Ecto neural progenitor cell (in vitro differentiated cells): ENCODE measurements at regions not wholly inside any gene's neighbourhood (a gene's known extent, or its start where the extent isn't known, plus 50 kb on each side); places are given as distances from the start of the nearest gene placed in this dataset.

Source experiments
- DNase-seq: peaks from one replicate; pipeline ENCODE4 v3.0.0-alpha.2; 2018; ENCODE audit warnings: low spot score

DNA sequence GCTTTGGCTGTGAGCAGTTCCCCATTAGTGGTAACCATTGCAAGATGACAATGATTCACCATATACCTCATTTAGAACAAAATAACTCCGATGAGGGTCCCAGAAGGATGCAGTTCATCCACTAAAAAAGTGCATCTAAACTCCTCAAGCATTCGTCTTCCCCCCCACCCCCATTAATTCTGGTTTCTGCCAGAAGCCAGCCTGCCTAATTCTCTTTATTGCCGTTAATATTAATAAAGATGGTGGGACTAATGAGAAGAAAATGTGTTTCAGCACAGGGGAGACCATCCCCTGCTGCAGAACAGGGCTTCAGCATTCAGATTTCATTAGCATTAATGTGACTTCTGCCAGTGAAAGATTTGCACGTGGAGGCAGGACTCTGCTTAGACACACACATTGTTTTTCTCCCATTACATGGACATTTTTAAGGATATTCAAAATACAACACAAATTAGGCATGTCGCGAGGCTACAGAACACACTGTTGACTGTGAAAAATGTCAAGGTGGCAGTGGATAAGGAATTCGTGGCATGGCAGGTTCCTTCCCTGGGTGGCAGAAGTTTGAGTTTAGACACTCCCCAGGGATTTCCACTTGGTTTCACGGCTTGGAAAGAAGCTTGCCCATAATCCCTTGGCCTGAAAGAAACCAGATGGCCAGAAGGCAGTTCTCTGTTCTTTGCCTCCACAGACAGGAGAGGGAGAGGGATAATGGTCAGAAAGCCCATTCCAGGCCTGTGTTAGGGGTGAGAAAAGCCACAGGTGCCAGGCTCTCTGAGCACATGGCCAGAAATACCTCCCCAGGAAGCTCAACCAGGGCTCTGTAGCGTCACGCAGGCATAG lies 236.5 kb downstream of the FOXO1 start:
- DNase-seq: no peak

DNA sequence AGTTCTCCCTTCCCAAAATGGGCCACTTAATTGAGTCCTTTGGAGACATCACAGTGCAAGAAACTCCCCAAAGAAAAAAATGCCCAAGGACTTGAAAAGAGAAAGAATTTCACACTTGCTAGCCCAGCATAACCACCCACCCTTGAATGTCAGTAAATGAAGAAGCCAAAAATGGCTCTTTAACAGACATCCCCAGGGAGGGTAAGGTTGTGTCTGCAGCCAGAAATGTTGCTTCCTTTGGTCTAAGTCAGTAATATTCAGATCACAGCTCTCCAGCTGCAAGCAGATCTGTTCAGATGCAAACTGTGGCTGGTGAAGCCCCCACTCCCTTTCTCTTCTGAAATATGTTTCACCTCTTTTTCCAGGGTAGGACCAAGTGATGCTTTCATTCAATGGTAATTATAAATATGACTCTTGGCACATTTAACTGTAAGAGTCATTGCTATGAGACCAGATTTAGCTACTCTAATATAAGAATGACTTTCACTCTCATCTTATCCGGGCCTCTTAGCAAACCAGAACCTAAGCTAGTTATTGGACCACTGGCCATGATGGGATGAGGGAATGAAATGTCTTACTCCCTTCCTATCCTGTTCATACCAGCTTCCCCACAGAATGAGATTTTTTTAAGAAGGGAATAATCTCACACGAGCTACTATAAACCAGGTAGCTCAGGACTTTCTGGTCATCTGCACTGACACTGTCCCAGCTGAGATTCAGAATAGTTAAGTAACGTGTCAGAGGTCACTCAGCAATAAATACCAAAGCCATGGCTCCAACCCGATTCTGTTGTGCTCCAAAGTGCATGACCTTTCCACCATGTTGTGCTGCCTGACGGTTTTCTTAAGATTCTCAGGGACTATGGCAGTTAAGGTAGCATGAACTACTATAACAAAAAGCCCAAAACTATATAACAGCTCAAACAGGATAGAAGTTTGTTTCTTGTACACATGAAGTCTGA lies 234.1 kb downstream of the FOXO1 start:
- DNase-seq: no peak

DNA sequence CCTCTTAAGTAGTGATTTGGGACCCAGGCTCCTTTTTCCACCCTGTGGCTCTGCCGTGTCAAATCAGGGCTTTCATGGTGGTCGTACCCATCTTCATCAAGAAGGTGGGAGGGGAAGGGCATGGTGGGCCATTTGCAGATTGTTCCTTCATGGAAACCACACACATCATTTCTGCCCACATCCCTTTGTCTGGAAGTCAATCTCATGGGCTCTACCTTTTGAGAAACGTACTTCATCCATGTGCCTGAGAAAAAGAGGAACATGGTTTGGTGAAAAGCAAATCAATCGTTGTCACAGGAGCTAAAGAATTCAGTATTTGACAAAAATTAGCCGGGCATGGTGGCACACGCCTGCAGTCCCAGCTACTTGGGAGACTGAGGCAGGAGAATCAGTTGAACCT lies 233.4 kb downstream of the FOXO1 start:
- DNase-seq: no peak

DNA sequence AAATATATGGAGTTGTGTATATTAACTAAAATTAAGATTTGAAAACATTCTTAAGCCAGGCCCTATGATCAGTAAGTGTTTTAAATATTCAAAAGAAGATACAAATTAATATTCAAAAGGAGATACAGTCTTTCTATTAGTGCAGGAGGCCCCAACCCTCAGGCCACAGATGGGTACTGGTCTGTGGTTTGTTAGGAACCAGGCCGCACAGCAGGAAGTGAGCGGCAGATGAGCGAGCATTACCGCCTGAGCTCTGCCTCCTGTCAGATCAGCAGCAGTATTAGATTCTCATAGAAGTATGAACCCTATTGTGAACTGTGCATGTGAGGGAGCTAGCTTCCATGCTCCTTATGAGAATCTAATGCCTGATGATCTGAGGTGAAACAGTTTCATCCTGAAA lies 232.9 kb downstream of the FOXO1 start:
- no peak for DNase-seq

DNA sequence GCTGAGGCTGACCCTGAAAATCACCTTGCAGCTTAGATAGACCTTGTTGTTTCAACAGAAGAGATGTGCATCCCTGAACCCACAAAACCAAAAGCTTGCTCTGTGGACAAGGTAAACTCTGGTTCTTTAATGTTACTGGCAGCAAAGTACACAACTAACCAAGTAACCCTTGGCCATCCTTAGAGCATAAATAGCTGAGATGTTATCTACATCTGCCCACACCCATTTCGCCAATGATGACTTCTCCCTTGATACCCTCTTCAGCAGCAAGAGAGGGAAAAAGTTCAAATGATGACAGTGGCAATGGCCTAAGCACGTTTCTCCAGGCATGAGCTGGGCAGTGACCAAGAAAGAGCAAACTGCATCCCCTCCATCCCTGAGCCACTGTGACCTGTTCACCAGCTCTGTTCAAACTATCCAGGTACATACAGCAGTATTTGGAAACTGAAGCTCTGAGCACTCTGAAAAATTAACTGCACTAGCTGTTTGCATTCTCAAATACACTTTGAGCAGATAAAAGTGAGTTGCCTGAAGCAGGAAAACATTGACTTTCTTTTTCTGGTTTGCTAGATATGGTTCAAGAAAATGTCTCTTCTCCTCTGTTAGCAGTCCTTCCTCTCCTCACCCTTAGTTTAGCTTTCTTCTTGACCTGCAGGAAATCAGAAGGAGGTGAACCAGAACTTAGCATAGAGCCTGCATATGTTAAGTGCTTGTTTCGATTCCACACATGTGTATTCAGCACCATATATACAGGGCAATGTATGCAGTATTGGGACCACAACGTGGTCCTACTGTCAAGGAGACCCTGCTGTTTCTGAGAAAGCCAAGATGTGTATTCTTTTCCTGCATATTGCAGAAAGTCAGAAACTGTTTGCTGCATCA lies 231.7 kb downstream of the FOXO1 start:
- no peak for DNase-seq

DNA sequence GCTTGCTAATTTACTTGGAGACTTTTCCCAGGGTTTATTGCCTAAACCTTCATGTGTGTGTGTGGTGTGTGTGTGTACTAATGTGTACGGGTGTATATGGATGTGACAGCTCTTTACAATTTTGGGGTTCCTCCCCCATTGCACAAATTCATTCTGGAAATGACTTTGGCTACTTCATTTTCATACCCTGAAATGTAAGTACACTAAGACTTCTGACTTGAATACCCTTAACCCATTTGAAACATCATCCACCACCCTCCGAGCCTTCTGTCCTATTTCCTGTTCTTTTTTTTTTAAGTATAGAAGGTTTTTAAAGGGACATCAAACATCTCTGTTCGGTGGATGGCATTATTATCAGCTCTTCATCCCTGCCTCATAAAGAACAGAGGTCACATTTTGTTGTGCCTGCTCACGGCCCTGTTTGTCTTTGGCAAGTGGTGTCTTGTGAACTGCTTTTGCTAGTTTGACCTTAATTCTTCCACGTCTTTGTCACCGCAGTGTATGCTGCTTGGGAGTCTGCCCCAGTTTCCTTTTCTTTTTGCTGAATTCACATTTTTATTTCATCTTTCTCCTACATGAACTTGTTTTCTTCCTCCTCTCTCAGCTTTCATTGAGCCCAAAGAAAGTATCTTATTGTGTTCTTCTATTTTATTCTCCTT lies 228.3 kb downstream of the FOXO1 start:
- no peak for DNase-seq

DNA sequence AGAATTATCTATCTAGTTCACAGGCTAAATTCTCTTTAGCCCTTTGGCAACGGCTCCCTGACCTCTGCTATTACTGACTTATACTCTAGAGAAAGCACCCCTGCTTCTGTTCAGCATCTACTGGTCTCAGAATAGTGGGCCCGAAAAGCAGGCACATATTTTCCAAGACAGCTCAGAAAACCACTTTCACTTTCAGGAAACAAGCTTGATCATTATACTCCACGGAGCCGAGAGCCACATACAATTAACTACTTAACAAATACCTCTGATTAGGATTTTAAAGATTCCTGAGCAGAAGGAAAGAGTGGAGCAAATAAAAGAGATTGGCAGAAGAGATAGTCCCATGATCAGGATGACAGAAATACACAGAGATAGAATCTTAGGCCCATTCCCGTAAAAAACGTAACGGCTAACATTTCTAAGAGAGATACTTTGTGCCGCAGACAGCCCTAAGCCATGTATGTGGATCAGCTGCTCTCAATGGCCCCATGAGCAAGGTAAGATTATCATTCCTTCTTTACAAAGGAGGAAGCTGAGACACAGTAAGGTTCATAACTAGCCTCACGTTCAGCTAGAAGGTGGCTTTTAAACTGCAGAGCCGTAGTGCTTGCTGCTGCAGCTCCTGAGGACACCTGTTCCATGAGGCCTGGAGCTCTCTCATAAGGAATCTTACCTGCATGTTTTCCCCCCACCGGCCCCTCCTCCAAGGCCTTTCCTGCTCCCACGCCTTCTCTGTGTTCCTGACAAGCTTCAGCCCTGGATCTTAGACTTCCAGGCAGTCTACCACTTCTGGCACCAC lies 227.2 kb downstream of the FOXO1 start:
- no peak for DNase-seq

DNA sequence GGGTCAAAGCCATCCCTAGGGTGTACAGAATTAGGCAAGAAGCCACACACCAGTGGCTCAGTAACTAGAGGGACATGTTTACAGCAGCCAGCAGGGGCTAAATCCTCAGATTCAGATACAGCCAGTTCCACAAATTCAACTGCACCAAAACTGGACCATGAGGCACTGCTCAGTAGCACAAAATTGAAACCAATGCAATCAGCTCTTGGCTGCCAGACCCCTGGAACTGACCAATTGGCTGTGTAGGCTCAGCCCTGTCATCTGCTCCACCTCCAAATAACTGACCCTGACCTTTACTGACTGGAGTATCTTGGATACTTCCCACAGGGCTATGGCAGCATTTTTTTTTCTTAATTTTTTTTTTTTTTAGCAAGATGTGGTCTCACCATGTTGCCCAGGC lies 226.5 kb downstream of the FOXO1 start:
- DNase-seq: no peak

DNA sequence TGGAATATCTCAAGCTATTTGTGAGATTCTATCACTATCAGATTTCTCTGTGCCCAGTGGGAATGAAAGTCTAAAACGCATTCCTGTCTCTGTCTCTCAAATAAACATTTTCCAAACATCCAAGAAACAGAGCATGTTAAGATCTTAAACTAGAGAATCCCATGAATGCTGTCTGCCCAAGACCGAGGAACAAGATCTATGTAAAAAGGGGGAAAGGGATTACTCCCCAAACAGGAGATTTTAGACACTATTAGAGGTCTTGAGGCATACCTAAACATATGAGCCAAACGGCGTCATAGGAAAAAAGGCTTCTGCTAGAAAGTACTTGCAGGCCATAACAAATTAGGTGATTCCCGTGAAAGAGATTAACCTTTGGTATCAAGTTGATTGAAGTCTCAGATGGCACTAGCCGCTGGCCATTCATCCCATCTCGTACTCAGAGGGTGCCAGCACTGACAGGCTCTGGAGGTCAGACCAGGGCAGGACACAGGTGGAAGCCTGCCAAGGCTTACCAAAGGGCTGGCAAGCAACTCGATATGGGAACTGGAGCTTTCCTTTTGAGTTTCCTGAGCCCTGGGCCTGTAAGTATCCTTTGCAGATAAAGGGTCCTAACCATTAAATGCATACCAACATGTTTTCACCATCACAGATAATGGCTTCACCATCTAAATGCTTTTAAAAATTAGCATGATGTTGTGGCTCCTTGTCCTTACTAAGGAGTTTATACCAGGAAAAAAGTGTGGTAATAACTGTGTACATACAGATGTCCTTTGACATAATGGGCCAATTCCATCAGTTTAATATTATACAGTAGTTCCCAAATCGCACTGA lies 225.2 kb downstream of the FOXO1 start:
- DNase-seq: no peak

DNA sequence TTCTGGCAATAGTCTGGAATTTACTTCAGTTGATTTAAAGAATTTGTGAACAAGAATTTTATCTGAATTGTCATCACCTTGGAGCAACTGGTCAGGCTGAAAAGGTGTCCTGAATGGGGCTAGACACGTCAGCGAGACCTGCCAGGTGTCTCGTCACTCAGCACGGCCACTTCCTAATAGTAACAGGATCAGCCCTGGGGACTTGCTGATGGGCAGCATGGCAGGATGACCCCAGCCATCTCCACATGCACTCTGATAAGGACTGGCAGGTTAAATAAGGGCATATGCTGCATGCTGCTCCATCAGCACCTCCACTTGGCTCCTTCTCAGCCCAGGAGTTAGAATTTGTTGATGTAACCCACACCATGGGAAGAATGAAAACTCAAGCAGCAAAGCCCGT lies 224.2 kb downstream of the FOXO1 start:
- DNase-seq: no peak

DNA sequence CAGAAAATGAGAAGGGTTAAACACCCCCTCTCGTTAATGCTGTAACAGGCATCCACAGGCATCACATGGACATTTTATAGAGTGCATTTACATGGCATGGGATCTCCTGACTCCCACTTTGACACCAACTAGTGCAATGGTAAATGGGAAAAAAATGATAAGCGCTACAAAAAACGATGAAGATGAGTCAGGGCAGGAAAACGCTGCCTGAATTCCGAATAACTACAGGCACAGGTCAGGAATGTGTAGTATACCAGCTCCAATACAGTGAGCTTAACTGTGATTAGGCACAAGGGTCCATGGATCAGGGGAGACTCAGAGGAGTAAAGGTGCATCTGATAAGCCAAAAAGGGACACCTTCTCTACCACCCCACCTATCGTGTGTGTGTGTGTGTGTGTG lies 223.6 kb downstream of the FOXO1 start:
- no peak for DNase-seq

DNA sequence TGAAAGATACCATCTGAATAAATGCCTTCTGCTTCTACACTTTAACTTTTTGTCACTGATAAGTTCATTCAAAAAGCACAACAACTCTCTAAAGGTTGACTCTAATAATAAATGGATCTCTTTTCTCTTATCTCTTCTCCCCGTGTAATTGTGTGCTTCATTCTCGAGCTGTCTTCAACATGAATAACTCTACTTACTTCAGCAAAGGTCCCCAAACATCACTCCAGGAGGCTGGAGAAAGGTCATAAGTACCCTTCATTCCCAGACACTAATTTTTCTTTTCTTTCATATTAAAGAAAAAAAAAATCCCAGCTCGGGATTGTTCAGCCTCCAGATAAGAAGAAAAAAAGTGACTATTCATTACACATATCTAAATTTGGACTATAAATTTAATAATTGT lies 222.2 kb downstream of the FOXO1 start:
- DNase-seq: no peak

DNA sequence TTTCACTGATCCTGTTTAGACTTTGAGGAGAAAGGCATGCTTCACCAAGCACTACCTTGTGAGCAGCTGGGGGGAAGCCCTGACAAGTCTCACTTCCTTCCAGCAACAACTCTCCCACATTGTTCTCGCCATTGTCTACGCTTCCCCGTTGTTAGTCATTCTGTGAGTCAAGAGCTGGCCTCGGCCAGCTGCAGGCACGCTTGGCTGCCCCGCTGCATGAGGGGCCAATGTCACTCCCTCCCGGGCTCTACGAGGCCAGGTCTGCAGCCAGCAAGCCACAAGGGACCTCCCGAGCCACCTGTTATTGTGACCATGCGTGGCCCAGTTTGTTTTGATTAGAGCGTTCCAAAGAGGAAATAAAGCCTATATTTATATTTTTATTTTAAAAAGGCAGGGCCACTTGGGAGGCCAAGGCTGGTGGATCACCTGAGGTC lies 220.9 kb downstream of the FOXO1 start:
- no peak for DNase-seq

DNA sequence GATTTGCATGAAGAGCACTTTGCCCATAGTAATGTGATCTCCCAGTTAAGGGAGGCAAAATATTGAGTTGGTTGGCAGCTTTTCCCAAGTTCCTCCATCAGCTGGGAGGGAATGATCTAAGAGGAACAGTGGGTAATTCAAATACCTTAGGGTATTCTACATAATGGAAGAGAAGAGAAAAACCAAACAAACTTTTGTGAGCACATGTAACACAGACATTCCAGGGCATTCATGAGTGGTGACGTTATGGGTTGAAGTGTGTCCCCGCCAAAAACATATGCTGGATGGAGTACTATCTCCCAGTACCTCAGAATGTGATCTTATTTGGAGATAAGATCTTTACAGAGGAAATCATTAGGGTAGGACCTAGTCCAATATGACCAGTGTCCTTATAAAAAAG lies 220.1 kb downstream of the FOXO1 start:
- no peak for DNase-seq

DNA sequence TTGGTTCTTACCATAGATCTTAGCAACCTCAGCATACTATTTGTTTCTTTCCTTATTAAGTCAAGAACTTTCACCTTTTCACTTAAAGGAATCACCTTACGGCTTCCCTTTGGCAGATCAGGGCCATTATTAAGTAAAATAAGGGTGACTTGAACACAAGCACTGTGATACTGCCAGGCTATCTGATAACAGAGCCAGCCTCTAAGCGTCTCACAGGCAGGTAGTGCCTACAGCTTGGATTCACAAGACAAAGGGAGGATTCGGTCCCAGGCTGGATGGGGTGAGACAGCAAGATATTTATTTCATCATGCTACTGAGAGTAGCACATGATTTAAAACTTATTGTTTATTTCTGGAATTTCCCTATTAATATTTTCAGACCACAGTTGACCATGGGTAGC lies 218.6 kb downstream of the FOXO1 start:
- DNase-seq: no peak

DNA sequence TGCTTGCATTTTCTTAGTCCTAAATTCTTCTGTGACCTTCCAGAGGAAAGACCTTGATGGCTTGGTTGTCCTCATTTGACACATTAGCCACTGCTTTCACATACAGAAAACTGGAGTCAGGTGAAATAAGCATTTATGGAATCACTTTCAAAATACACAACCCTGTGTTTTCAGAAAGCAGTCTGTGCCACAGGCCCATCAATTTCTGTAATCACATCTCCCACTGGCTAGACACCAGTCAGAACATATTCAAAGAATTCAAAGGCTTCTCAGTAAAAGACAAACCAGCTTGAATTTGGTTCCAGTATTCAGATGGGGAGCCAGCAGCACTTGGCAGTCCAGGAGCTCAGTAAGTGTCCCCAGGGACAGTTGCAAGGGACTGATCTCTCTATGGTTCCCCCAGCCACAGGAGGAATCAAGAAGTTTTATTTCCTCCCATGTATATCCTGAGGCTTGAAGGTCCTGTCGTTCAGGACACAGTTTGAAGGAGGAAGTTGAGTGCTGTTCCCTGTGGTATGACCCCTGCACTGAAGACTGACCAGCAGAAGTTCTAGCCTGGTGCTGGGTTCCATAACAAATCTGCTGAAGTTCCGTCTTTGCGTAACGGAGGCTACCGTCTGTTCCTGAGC lies 214.3 kb downstream of the FOXO1 start:
- DNase-seq: no peak

DNA sequence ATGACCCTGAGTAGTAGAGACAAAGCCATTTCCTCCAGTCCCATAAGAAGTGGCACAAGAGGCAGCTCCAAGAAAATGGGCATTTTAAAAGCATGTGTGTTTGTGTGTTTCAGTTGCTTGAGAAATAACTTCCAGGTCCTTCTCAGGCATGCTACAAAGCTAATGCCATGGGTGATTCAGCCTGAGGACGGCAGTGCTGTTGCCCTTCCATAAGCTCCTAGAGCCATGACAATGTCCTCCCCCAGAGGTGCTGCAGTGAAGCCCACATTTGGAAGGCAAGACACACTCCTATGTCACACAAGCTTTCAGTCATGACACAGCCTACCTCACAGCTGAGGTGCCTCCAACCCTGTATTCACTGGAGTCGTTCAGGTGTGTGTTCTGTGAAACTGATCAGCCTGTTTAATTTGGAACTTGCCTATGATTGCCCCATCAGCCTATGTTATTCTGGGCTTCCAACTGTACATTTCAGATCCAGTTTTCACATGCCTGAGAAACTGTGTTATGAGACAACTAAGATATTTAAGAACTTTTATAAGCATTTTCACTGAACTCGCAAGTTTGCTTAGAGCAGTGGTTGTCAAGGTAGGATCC lies 213.6 kb downstream of the FOXO1 start:
- no peak for DNase-seq

DNA sequence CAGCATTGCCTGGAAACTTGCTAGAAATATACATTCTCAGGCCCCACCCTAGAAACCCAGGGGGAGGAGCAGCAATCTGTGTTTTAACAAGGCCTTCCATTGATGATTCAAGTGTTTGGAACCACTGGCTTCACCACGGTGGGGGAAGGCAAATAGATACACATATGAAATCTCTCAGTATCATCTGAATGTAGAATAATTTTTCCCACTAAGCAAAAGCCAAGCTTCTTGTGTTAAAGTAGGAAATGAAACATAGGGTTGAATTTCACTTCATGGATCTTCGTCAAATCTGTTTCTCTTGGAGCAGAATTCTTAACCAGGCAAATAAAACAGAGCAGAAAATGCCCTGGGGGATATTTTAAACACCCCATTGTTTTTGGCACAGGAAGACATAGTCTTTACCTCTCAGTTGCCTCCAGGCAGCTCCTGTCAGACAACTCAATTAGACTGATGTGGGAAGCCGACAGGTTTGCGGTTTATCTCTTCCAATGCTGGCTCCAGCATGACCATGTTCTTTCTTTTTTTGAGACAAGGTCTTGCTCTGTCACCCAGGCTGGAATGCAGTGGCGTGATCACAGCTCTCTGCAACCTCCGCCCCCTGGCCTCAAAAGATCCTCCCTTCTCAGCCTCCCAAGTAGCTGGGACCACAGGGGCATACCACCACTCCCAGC lies 213.0 kb downstream of the FOXO1 start:
- DNase-seq: no peak
